CD4-positive, CD25-positive, alpha-beta regulatory T cell (primary cell): ENCODE measurements at regions not wholly inside any gene's neighbourhood (a gene's known extent, or its start where the extent isn't known, plus 50 kb on each side); places are given as distances from the start of the nearest gene placed in this dataset.

Experiments
- ATAC-seq, 2 donors: fragments of 150-1000 bp; cut with Tn5 transposase; one replicate each; pipeline ENCODE4 v1.10.0; 2021; ENCODE audit warnings: low read depth in 2 of 2, moderate number of reproducible peaks in 2 of 2, moderate library complexity in 1 of 2
- DNase-seq, 3 donors: peaks; one replicate each; pipeline versions ENCODE4 v3.0.0 to v3.0.0-alpha.2; 2012 to 2022; ENCODE audit warnings: mixed read lengths in 1 of 3
- H3K27ac ChIP-seq: one replicate; pipeline ENCODE4 v1.7.0; 2013; ENCODE audit warnings: mild to moderate bottlenecking, low read length; ENCODE audit not compliant: insufficient read depth, poor library complexity, severe bottlenecking
- H3K27me3 ChIP-seq: one replicate; pipeline ENCODE4 v1.7.0; 2013; ENCODE audit warnings: low read length; ENCODE audit not compliant: control insufficient read depth, insufficient read depth
- H3K36me3 ChIP-seq: one replicate; pipeline ENCODE4 v1.7.0; 2013; ENCODE audit warnings: mild to moderate bottlenecking, low read length, moderate library complexity; ENCODE audit not compliant: control insufficient read depth, insufficient read depth
- H3K4me1 ChIP-seq: 2 replicates; pipeline ENCODE4 v1.7.0; 2013; ENCODE audit warnings: mild to moderate bottlenecking, low read length; ENCODE audit not compliant: insufficient read depth, control insufficient read depth, poor library complexity, severe bottlenecking
- H3K4me3 ChIP-seq: one replicate; pipeline ENCODE4 v1.7.0; 2013; ENCODE audit warnings: low read depth, mild to moderate bottlenecking, low read length, moderate library complexity
- H3K9me3 ChIP-seq, 2 experiments: 1 replicate in 1 of 2; 2 replicates in 1 of 2; pipeline ENCODE4 v1.7.0; 2013; ENCODE audit warnings: low read length in 2 of 2, mild to moderate bottlenecking in 1 of 2, moderate library complexity in 1 of 2; ENCODE audit not compliant: control insufficient read depth in 2 of 2
- H3K27ac Mint-ChIP-seq, 3 donors: one replicate each; pipeline ENCODE4 v1.8.0; 2020 to 2022; ENCODE audit warnings: mild to moderate bottlenecking in 3 of 3, mixed read lengths in 3 of 3, moderate library complexity in 2 of 3
- H3K27me3 Mint-ChIP-seq: one replicate; pipeline ENCODE4 v1.8.0; 2022; ENCODE audit warnings: mild to moderate bottlenecking, mixed read lengths
- H3K36me3 Mint-ChIP-seq: one replicate; pipeline ENCODE4 v1.8.0; 2020; ENCODE audit warnings: mixed read lengths
- H3K4me1 Mint-ChIP-seq, 4 donors: one replicate each; pipeline ENCODE4 v1.8.0; 2020 to 2022; ENCODE audit warnings: mixed read lengths in 4 of 4, mild to moderate bottlenecking in 1 of 4
- H3K4me3 Mint-ChIP-seq, 4 donors: one replicate each; pipeline ENCODE4 v1.8.0; 2020 to 2022; ENCODE audit warnings: mild to moderate bottlenecking in 4 of 4, mixed read lengths in 4 of 4, moderate library complexity in 3 of 4
- H3K9me3 Mint-ChIP-seq, 7 donors: one replicate each; pipeline ENCODE4 v1.8.0; 2020 to 2022; ENCODE audit warnings: mixed read lengths in 7 of 7, mild to moderate bottlenecking in 3 of 7, moderate library complexity in 2 of 7

- no peaks in the 10 kb centered on the region for H3K36me3 ChIP-seq
Measured at GRCh38 chr5:28403846-28404245, 1365.5 kb upstream of the CDH9 start.

GRCh38 chr5:28402590-28403301 lies 1364.4 kb upstream of the CDH9 start:
- Mint-ChIP-seq H3K4me1 (peaks cover 0 to 9% (median 0%) of the 10 kb centered on the region in 4 donors), H3K9me3 (peaks cover 5 to 24% (median 7%) of the 10 kb centered on the region in 7 donors), H3K27me3 (no peaks in the 10 kb centered on the region), H3K27ac (no peak overlapping the region), H3K4me3 (no peak overlapping the region), H3K36me3 (no peaks in the 10 kb centered on the region)
- no peak overlapping the region for H3K4me3 ChIP-seq
- no peaks in the 10 kb centered on the region for H3K27me3 ChIP-seq
- H3K9me3 ChIP-seq: peaks cover 5 to 12% of the 10 kb centered on the region in 2 experiments
- H3K27ac ChIP-seq: no peak overlapping the region
- no peaks in the 10 kb centered on the region for H3K36me3 ChIP-seq
- DNase-seq (no peak), ATAC-seq (no peak)
- no peaks in the 10 kb centered on the region for H3K4me1 ChIP-seq

More at GRCh38 chr5:28403846-28404245, 1365.5 kb upstream of the CDH9 start:
- Histone ChIP-seq H3K27ac (no peak overlapping the region), H3K4me1 (no peaks in the 10 kb centered on the region), H3K4me3 (no peak overlapping the region), H3K9me3 (peaks cover 5 to 12% of the 10 kb centered on the region in 2 experiments), H3K27me3 (no peaks in the 10 kb centered on the region)
- no peaks in the 10 kb centered on the region for H3K27me3 Mint-ChIP-seq
- H3K27ac Mint-ChIP-seq: no peak overlapping the region
- peaks cover 0 to 9% (median 0%) of the 10 kb centered on the region in 4 donors for H3K4me1 Mint-ChIP-seq
- no peak for DNase-seq
- no peak for ATAC-seq
- no peaks in the 10 kb centered on the region for H3K36me3 Mint-ChIP-seq
- H3K4me3 Mint-ChIP-seq: no peak overlapping the region
- peaks cover 4 to 21% (median 7%) of the 10 kb centered on the region in 7 donors for H3K9me3 Mint-ChIP-seq

- peaks cover 0 to 21% (median 5%) of the 10 kb centered on the region in 7 donors for H3K9me3 Mint-ChIP-seq
- no peaks in the 10 kb centered on the region for H3K36me3 Mint-ChIP-seq
- DNase-seq: no peak
- Histone ChIP-seq H3K4me3 (no peak overlapping the region), H3K9me3 (peaks cover 2 to 12% of the 10 kb centered on the region in 2 experiments), H3K4me1 (no peaks in the 10 kb centered on the region), H3K27me3 (no peaks in the 10 kb centered on the region), H3K36me3 (no peaks in the 10 kb centered on the region), H3K27ac (no peak overlapping the region)
- no peaks in the 10 kb centered on the region for H3K27me3 Mint-ChIP-seq
- H3K27ac Mint-ChIP-seq: no peak overlapping the region
- no peaks in the 10 kb centered on the region for H3K4me1 Mint-ChIP-seq
- no peak overlapping the region for H3K4me3 Mint-ChIP-seq
- ATAC-seq: no peak
Measured at GRCh38 chr5:28400076-28400475, 1361.7 kb upstream of the CDH9 start.

GRCh38 chr5:28399211-28399610 lies 1360.8 kb upstream of the CDH9 start:
- Mint-ChIP-seq H3K27ac (no peak overlapping the region), H3K36me3 (no peaks in the 10 kb centered on the region), H3K4me1 (no peaks in the 10 kb centered on the region), H3K9me3 (peaks cover 0 to 21% (median 5%) of the 10 kb centered on the region in 7 donors), H3K4me3 (no peak overlapping the region), H3K27me3 (no peaks in the 10 kb centered on the region)
- Histone ChIP-seq H3K36me3 (no peaks in the 10 kb centered on the region), H3K27ac (no peak overlapping the region), H3K27me3 (no peaks in the 10 kb centered on the region), H3K4me1 (no peaks in the 10 kb centered on the region), H3K9me3 (peaks cover 2 to 7% of the 10 kb centered on the region in 2 experiments), H3K4me3 (no peak overlapping the region)
- ATAC-seq: no peak
- no peak for DNase-seq

- H3K4me1 ChIP-seq: no peaks in the 10 kb centered on the region
- H3K27ac ChIP-seq: no peak overlapping the region
- H3K36me3 ChIP-seq: no peaks in the 10 kb centered on the region
- no peak overlapping the region for H3K4me3 ChIP-seq
- Mint-ChIP-seq H3K4me3 (no peak overlapping the region), H3K4me1 (no peaks in the 10 kb centered on the region), H3K36me3 (no peaks in the 10 kb centered on the region), H3K9me3 (peaks cover 0 to 21% (median 7%) of the 10 kb centered on the region in 7 donors), H3K27me3 (no peaks in the 10 kb centered on the region), H3K27ac (no peak overlapping the region)
- peaks cover 0 to 2% of the 10 kb centered on the region in 2 experiments for H3K9me3 ChIP-seq
- no peak for DNase-seq
- no peak for ATAC-seq
- no peaks in the 10 kb centered on the region for H3K27me3 ChIP-seq
Measured at GRCh38 chr5:28398185-28398584, 1359.8 kb upstream of the CDH9 start.

GRCh38 chr5:28397502-28397941 lies 1359.1 kb upstream of the CDH9 start:
- Mint-ChIP-seq H3K4me3 (no peak overlapping the region), H3K27ac (no peak overlapping the region), H3K9me3 (peaks cover 0 to 20% (median 7%) of the 10 kb centered on the region in 7 donors), H3K4me1 (no peaks in the 10 kb centered on the region), H3K27me3 (no peaks in the 10 kb centered on the region), H3K36me3 (no peaks in the 10 kb centered on the region)
- DNase-seq (no peak), ATAC-seq (no peak)
- Histone ChIP-seq H3K9me3 (peaks cover 0 to 2% of the 10 kb centered on the region in 2 experiments), H3K4me1 (no peaks in the 10 kb centered on the region), H3K27me3 (no peaks in the 10 kb centered on the region), H3K4me3 (no peak overlapping the region), H3K36me3 (no peaks in the 10 kb centered on the region), H3K27ac (no peak overlapping the region)

- Histone ChIP-seq H3K9me3 (peaks cover 0 to 6% of the 10 kb centered on the region in 2 experiments), H3K27me3 (no peaks in the 10 kb centered on the region), H3K36me3 (no peaks in the 10 kb centered on the region), H3K27ac (no peak overlapping the region), H3K4me3 (no peak overlapping the region), H3K4me1 (no peaks in the 10 kb centered on the region)
- ATAC-seq: no peak
- Mint-ChIP-seq H3K27me3 (no peaks in the 10 kb centered on the region), H3K4me3 (no peak overlapping the region), H3K27ac (no peak overlapping the region), H3K4me1 (no peaks in the 10 kb centered on the region), H3K36me3 (no peaks in the 10 kb centered on the region), H3K9me3 (peaks cover 0 to 10% (median under 1%) of the 10 kb centered on the region in 7 donors)
- no peak for DNase-seq
Measured at GRCh38 chr5:28391277-28391676, 1352.9 kb upstream of the CDH9 start.

- Histone ChIP-seq H3K27me3 (no peaks in the 10 kb centered on the region), H3K36me3 (no peaks in the 10 kb centered on the region), H3K4me1 (no peaks in the 10 kb centered on the region), H3K27ac (no peak overlapping the region), H3K4me3 (no peak overlapping the region), H3K9me3 (peaks cover 0 to 6% of the 10 kb centered on the region in 2 experiments)
- ATAC-seq: no peak
- H3K4me1 Mint-ChIP-seq: no peaks in the 10 kb centered on the region
- peaks cover 0 to 14% (median 4%) of the 10 kb centered on the region in 7 donors for H3K9me3 Mint-ChIP-seq
- H3K4me3 Mint-ChIP-seq: no peak overlapping the region
- DNase-seq: no peak
- H3K27me3 Mint-ChIP-seq: no peaks in the 10 kb centered on the region
- no peak overlapping the region for H3K27ac Mint-ChIP-seq
- H3K36me3 Mint-ChIP-seq: no peaks in the 10 kb centered on the region
Measured at GRCh38 chr5:28390341-28390740, 1352.0 kb upstream of the CDH9 start.
